ENCODE measurements at regions not wholly inside any gene's neighbourhood (a gene's known extent, or its start where the extent isn't known, plus 50 kb on each side); places are given as distances from the start of the nearest gene placed in this dataset.

DNA sequence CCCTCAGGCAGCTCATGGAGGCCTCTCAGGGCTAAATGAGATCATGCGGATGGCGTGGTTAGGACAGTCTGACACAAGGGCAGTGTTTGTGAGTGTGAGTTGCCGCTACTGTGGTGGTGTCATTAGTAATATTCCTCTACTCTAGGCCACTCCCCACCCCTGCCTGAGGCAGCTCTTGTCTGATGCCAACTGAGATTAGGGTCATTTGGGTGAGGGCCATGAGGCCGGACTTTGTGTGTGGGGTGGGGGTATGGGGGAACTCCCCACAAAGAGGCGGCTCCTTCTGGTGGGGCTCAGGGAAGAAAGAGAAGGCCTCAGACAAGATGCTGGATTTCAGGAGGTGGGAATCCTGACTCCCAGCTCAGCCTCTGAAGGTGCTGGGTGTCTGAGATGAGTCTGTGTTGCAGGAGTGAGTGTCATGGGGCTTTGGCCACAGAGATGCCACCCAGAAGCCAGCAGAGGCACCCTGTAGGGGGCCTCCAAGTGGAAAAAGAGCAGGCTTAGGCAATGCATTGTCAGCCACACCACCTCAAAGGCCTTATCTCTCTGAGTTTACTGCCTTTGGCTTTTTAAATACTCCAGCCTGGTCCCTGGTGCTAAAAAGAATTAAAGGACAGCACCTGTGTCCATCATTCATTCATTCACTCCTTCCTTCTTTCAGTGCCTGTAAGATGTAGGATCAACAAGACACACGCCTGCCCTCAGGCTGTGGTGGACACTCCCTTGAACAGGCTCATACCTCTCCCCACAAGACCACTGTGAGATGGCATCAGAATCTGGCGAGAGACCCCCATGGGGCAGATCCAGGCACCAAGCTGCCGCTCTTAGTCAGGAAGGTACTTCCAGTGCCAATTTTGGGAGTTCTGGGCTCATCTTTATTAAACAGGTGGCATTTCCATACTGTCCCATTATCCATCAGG is 175.2 kb downstream of the MRPL14 start:
- no peak for TF ChIP-seq EZH2 (IDR thresholded peaks at IDR 0.05; ENCODE audit: low read length, unreplicated experiment)
- TF ChIP-seq, protein P1, sequence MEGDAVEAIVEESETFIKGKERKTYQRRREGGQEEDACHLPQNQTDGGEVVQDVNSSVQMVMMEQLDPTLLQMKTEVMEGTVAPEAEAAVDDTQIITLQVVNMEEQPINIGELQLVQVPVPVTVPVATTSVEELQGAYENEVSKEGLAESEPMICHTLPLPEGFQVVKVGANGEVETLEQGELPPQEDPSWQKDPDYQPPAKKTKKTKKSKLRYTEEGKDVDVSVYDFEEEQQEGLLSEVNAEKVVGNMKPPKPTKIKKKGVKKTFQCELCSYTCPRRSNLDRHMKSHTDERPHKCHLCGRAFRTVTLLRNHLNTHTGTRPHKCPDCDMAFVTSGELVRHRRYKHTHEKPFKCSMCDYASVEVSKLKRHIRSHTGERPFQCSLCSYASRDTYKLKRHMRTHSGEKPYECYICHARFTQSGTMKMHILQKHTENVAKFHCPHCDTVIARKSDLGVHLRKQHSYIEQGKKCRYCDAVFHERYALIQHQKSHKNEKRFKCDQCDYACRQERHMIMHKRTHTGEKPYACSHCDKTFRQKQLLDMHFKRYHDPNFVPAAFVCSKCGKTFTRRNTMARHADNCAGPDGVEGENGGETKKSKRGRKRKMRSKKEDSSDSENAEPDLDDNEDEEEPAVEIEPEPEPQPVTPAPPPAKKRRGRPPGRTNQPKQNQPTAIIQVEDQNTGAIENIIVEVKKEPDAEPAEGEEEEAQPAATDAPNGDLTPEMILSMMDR (conservative IDR thresholded peaks at IDR 0.05; ENCODE audit: low read depth, low read length), result no peak
- no peak for TF ChIP-seq EZH2phosphoT487 (IDR thresholded peaks at IDR 0.05; ENCODE audit: borderline replicate concordance, low read length)
- ChIA-PET CTCF (no interaction called here), POLR2A (ENCODE audit: unreplicated experiment) (no interaction called here)
- Histone ChIP-seq H3F3A (ENCODE audit: low read length, unreplicated experiment) (no peaks in the 10 kb centered on the region), H3K36me3 (ENCODE audit: low read depth, low read length) (no peaks in the 10 kb centered on the region), H3K4me2 (ENCODE audit: low read length) (no peak overlapping the region), H2AFZ (ENCODE audit: low read length) (no peak overlapping the region), H3K27me3 (ENCODE audit: low read length) (no peaks in the 10 kb centered on the region), H3K9me3 (ENCODE audit: low read length) (no peaks in the 10 kb centered on the region), H3K4me3 (ENCODE audit: low read length) (no peak overlapping the region), H3K4me1 (ENCODE audit: insufficient read depth, low read length) (no peaks in the 10 kb centered on the region; the same call in 1 of the 2 replicates), H3K79me2 (ENCODE audit: low read length) (no peaks in the 10 kb centered on the region), H3K9me2 (replicated peaks; ENCODE audit: low read length) (no peaks in the 10 kb centered on the region), H3K9ac (ENCODE audit: low read length) (no peak overlapping the region), H4K20me1 (ENCODE audit: low read length) (no peaks in the 10 kb centered on the region), H3K27ac (ENCODE audit: low read length) (no peak overlapping the region)
- BruUV-seq (replicated peaks), result no TSS peak
- DNase-seq (no peak), ATAC-seq (peak; percentile 45)
- intact Hi-C loops (cut with micrococcal nuclease), result loop anchor here (1.0 to 5.0 kb wide), 2 partner anchors 127 to 180 kb away; partner anchors contain the start of gene VEGFA

DNA sequence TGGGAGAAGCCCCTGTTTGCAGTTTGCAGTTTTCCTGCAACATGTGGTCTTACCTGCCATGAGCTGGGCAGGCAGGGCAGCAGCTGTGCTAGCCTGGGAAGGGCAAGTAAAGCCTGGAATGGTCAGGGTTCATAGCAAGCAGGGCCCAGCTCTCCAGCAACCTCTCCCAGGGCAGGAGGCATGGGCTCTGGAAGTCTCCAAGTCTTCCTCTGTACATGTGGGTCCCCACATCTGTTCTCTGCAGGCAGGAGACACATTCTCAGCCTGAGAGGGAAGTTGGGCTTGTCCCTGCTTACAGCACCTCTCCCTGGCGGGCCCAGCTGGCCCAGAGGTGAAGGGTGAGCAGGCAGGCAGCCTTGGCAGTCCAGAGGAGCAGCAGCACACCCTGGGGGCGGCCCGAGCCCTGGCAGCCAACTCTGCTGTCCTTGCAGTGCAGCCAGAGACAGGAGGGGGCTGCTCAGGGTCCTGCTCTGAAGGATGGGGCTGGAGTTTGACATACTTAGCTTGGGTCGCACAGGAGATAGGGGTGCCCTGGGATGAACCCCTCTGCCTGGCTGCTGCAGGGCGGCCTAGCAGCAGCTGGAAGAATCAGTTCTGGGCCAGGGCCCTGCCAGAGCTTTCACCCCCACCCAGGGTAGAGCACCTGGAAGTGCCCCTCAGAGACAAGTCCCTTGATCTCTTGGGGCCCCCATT is 176.0 kb downstream of the MRPL14 start:
- Histone ChIP-seq H3K9me2 (replicated peaks; ENCODE audit: low read length) (no peaks in the 10 kb centered on the region), H3K9me3 (ENCODE audit: low read length) (no peaks in the 10 kb centered on the region), H3K4me2 (ENCODE audit: low read length) (no peak overlapping the region), H3K9ac (ENCODE audit: low read length) (no peak overlapping the region), H3K36me3 (ENCODE audit: low read depth, low read length) (no peaks in the 10 kb centered on the region), H3K27ac (ENCODE audit: low read length) (no peak overlapping the region), H3K4me3 (ENCODE audit: low read length) (no peak overlapping the region), H4K20me1 (ENCODE audit: low read length) (no peaks in the 10 kb centered on the region), H3K4me1 (ENCODE audit: insufficient read depth, low read length) (no peaks in the 10 kb centered on the region; the same call in 1 of the 2 replicates), H2AFZ (ENCODE audit: low read length) (no peak overlapping the region), H3K27me3 (ENCODE audit: low read length) (no peaks in the 10 kb centered on the region), H3F3A (ENCODE audit: low read length, unreplicated experiment) (no peaks in the 10 kb centered on the region), H3K79me2 (ENCODE audit: low read length) (no peaks in the 10 kb centered on the region)
- TF ChIP-seq EZH2 (IDR thresholded peaks at IDR 0.05; ENCODE audit: low read length, unreplicated experiment) (no peak), EZH2phosphoT487 (IDR thresholded peaks at IDR 0.05; ENCODE audit: borderline replicate concordance, low read length) (no peak)
- TF ChIP-seq, protein P1 (conservative IDR thresholded peaks at IDR 0.05; ENCODE audit: low read depth, low read length), result peak; percentile 45
- no TSS peak for BruUV-seq (replicated peaks)
- peak; percentile 72 for ATAC-seq
- DNase-seq, result peak; percentile 29
- POLR2A ChIA-PET (ENCODE audit: unreplicated experiment), result no interaction called here
- intact Hi-C loops (cut with micrococcal nuclease), result loop anchor here (5.0 kb wide), 1 partner anchor 179 kb away; the partner anchor contains the start of gene VEGFA
- CTCF ChIA-PET, result no interaction called here
